Liver (tissue), 3 donors: ENCODE measurements at regions not wholly inside any gene's neighbourhood (a gene's known extent, or its start where the extent isn't known, plus 50 kb on each side); places are given as distances from the start of the nearest gene placed in this dataset.
A peak's percentile ranks its signal among the peaks of the same experiment; 100 is the strongest.

Experiments used
- CTCF ChIP-seq: fragments of 150-350 bp; IDR thresholded peaks from 2 replicates; pipeline ENCODE4 v1.5.1; 2017; ENCODE audit warnings: improper control_type of control experiment, low read depth, low read length; ENCODE audit not compliant: missing input control
- EGR1 ChIP-seq, 2 donors: IDR thresholded peaks; 2 replicates each; pipeline ENCODE4 v1.6.1; 2016 to 2018; ENCODE audit warnings: antibody characterized with exemption in 2 of 2, low read depth in 2 of 2
- TAF1 ChIP-seq: conservative IDR thresholded peaks from 2 replicates; pipeline ENCODE4 v1.6.1; 2016; ENCODE audit warnings: antibody characterized with exemption, mild to moderate bottlenecking
- donor health status: healthy.
- donor health status: healthy.

GRCh38 chr6:44052419-44053023, 74.7 kb downstream of the MRPL14 start:
- TF ChIP-seq EGR1 (IDR thresholded peaks at IDR 0.05; ENCODE audit: low read depth in 2 of 2) (no peak), CTCF (peak; percentile 15), TAF1 (no peak)
